K562 (cell line): ENCODE measurements at regions not wholly inside any gene's neighbourhood (a gene's known extent, or its start where the extent isn't known, plus 50 kb on each side); places are given as distances from the start of the nearest gene placed in this dataset.

Experiments used
- ATAC-seq: fragments of 200-7000 bp; cut with Tn5 transposase; 3 replicates; pipeline ENCODE4 v1.9.1; 2020; ENCODE audit warnings: moderate library complexity
- BruUV-seq: library from RNA; stranded (reverse); fragments of 400-500 nt; replicated peaks from 2 replicates; lab custom pipeline; 2021; lab: Mats Ljungman, UMichigan
- CTCF ChIA-PET: fragments of 300-600 bp; formaldehyde crosslinking; extraction: SDS; loops from one replicate; lab custom pipeline; 2021; ENCODE audit warnings: low intra/inter-chr PET ratio; lab: Yijun Ruan, JAX
- POLR2A ChIA-PET: fragments of 300-600, 350-650 bp; sonication (Branson Sonifier 250); formaldehyde crosslinking; extraction: SDS; loops from one replicate; lab custom pipeline; 2021; ENCODE audit warnings: antibody characterized with exemption, inconsistent platforms; lab: Yijun Ruan, JAX
- DNase-seq, 4 experiments: peaks; one replicate each; pipeline versions ENCODE4 v3.0.0 to v3.0.0-alpha.2; 2011 to 2018; ENCODE audit warnings: low spot score in 3 of 4, mixed read lengths in 3 of 4; ENCODE audit errors: extremely low read depth in 1 of 4
- FAIRE-seq: peaks from 2 replicates; lab custom pipeline; 2011; peaks lifted over from hg19 to GRCh38; lab: Jason Lieb, UNC
- H2AFZ ChIP-seq: 2 replicates; pipeline ENCODE4 v1.6.0; 2011; ENCODE audit warnings: low read depth, low read length, control low read depth, inconsistent platforms
- H3K27ac ChIP-seq: fragments of 200-600 bp; 3 replicates; pipeline ENCODE4 v1.8.0; 2011; ENCODE audit warnings: low read depth, mild to moderate bottlenecking, control low read depth, inconsistent platforms, low read length, moderate library complexity, mixed read lengths; ENCODE audit errors: extremely low read depth
- H3K27me3 ChIP-seq, 2 experiments: fragments of 300-600 bp in 1 of 2; 2 replicates in 1 of 2; 3 replicates in 1 of 2; pipeline versions ENCODE4 v1.6.0 to v1.8.0; 2011; ENCODE audit warnings: inconsistent platforms in 2 of 2, low read length in 2 of 2, mild to moderate bottlenecking in 1 of 2, mixed read lengths in 1 of 2, moderate library complexity in 1 of 2; ENCODE audit not compliant: control insufficient read depth in 2 of 2, insufficient read depth in 2 of 2
- H3K36me3 ChIP-seq: fragments of 300-600 bp; 3 replicates; pipeline ENCODE4 v1.8.0; 2011; ENCODE audit warnings: mild to moderate bottlenecking, low read length, inconsistent platforms; ENCODE audit not compliant: control insufficient read depth, insufficient read depth
- H3K4me1 ChIP-seq, 2 experiments: fragments of 200-600 bp in 1 of 2; replicated peaks in 1 of 2; 2 replicates in 1 of 2; 3 replicates in 1 of 2; pipeline versions ENCODE4 v1.5.1 to v1.8.0; 2011; ENCODE audit warnings: inconsistent platforms in 2 of 2, low read length in 2 of 2, mild to moderate bottlenecking in 1 of 2, mixed read lengths in 1 of 2, moderate library complexity in 1 of 2; ENCODE audit not compliant: control insufficient read depth in 2 of 2, insufficient read depth in 2 of 2
- H3K4me2 ChIP-seq: 2 replicates; pipeline ENCODE4 v1.6.1; 2011; ENCODE audit warnings: low read length, control low read depth, inconsistent platforms, mixed read lengths; ENCODE audit not compliant: insufficient read depth
- H3K4me3 ChIP-seq: fragments of 200-600 bp; sonication (generic), shearing (Covaris generic); 2 replicates; pipeline ENCODE4 v1.5.1; 2016; ENCODE audit warnings: control low read depth, inconsistent platforms
- H3K79me2 ChIP-seq: fragments of 200-600 bp; 3 replicates; pipeline ENCODE4 v1.8.0; 2011; ENCODE audit warnings: low read length, inconsistent platforms; ENCODE audit not compliant: control insufficient read depth, insufficient read depth
- H3K9ac ChIP-seq, 2 experiments: 2 replicates each; pipeline versions ENCODE4 v1.6.0 to v1.6.1; 2011; ENCODE audit warnings: low read depth in 2 of 2, low read length in 2 of 2, control low read depth in 1 of 2, inconsistent platforms in 1 of 2, mild to moderate bottlenecking in 1 of 2, mixed read lengths in 1 of 2; ENCODE audit not compliant: insufficient read depth in 1 of 2
- H3K9me1 ChIP-seq: one replicate; pipeline ENCODE4 v1.6.0; 2011; ENCODE audit warnings: inconsistent platforms, mild to moderate bottlenecking, low read length, moderate library complexity; ENCODE audit not compliant: control insufficient read depth, insufficient read depth
- H3K9me3 ChIP-seq: replicated peaks from 2 replicates; pipeline ENCODE4 v1.5.1; 2011; ENCODE audit warnings: low read depth, low read length, inconsistent platforms; ENCODE audit not compliant: control insufficient read depth, insufficient read depth
- H4K20me1 ChIP-seq: replicated peaks from 2 replicates; pipeline ENCODE4 v1.6.1; 2011; ENCODE audit warnings: low read length, inconsistent platforms, mixed read lengths; ENCODE audit not compliant: control insufficient read depth, insufficient read depth
- CHD4 ChIP-seq: fragments of 200-600 bp; sonication (generic); IDR thresholded peaks from 3 replicates; pipeline ENCODE4 v1.6.1; 2012; ENCODE audit warnings: low read depth, mild to moderate bottlenecking, mixed read lengths, low read length, inconsistent platforms; ENCODE audit not compliant: insufficient read depth, insufficient replicate concordance, poor library complexity, severe bottlenecking
- DMBX1 ChIP-seq: fragments of 250-450 bp; sonication (Bioruptor Pico); IDR thresholded peaks from 2 replicates; pipeline ENCODE4 v1.8.0; 2022; ENCODE audit warnings: inconsistent platforms, mild to moderate bottlenecking, moderate library complexity, borderline replicate concordance
- ELK3 ChIP-seq: fragments of 450-650 bp; formaldehyde crosslinking; IDR thresholded peaks from 2 replicates; pipeline ENCODE4 v1.4.0; 2020; ENCODE audit warnings: mild to moderate bottlenecking
- EP400 ChIP-seq: fragments of 450-650 bp; IDR thresholded peaks from 2 replicates; pipeline ENCODE4 v1.6.1; 2017; ENCODE audit warnings: antibody characterized with exemption, mild to moderate bottlenecking, moderate library complexity
- HDAC3 ChIP-seq: fragments of 450-650 bp; IDR thresholded peaks from 2 replicates; pipeline ENCODE4 v1.6.1; 2018; ENCODE audit warnings: borderline replicate concordance, mild to moderate bottlenecking, moderate library complexity; ENCODE audit not compliant: partially characterized antibody
- KLF10 ChIP-seq: fragments of 250-450 bp; sonication (Bioruptor Pico); IDR thresholded peaks from 2 replicates; pipeline ENCODE4 v1.6.1; 2021; ENCODE audit warnings: matching md5 sums
- MAFF ChIP-seq: IDR thresholded peaks from 2 replicates; pipeline ENCODE4 v1.6.1; 2012; ENCODE audit warnings: low read length, improper control_type of control experiment
- NCOA6 ChIP-seq: fragments of 450-650 bp; IDR thresholded peaks from 2 replicates; pipeline ENCODE4 v1.6.1; 2017; ENCODE audit warnings: mild to moderate bottlenecking
- NFE2 ChIP-seq: IDR thresholded peaks from 2 replicates; pipeline ENCODE4 v1.6.1; 2014; ENCODE audit warnings: antibody characterized with exemption, low read depth
- RAD21 ChIP-seq, 2 experiments: fragments of 250-450 bp in 1 of 2; fragments of 450-650 bp in 1 of 2; sonication (Bioruptor Pico) in 1 of 2; formaldehyde crosslinking in 1 of 2; IDR thresholded peaks in 1 of 2; conservative IDR thresholded peaks in 1 of 2; 2 replicates each; pipeline versions ENCODE4 v1.4.0 to v1.8.0; 2020 to 2022; ENCODE audit warnings: mild to moderate bottlenecking in 2 of 2, moderate library complexity in 1 of 2
- SP1 ChIP-seq: sonication (generic); formaldehyde crosslinking; IDR thresholded peaks from 2 replicates; pipeline ENCODE4 v1.8.1; 2022; ENCODE audit warnings: mild to moderate bottlenecking, missing genetic modification reagents
- ZFP36 ChIP-seq: fragments of 150-350 bp; IDR thresholded peaks from 2 replicates; pipeline ENCODE4 v1.6.1; 2018; ENCODE audit warnings: low read length, low read depth; ENCODE audit not compliant: partially characterized antibody
- WGBS: fragments of 100-300 bp; shearing (Covaris generic); methylation state at CpG from one replicate; pipeline ENCODE4 v1.1.6; 2016; ENCODE audit warnings: low coverage, mixed read lengths; ENCODE audit not compliant: insufficient coverage; ENCODE audit errors: missing lambda C conversion rate; 5-methylcytosine and 5-hydroxymethylcytosine counted together
- in situ Hi-C: fragments of 300-500 bp; cut with MboI; formaldehyde crosslinking; loops from 4 replicates; pipeline ENCODE4 v1.15.0; 2018; ENCODE audit warnings: inconsistent platforms, mixed read lengths
- intact Hi-C: fragments of 100-400 bp; cut with micrococcal nuclease; formaldehyde crosslinking; loops from 2 replicates; pipeline ENCODE4 v1.14.2; 2022
- TF ChIP-seq, protein P1 (sequence below): fragments of 250-450 bp; sonication (Bioruptor Pico); IDR thresholded peaks from 2 replicates; pipeline ENCODE4 v1.5.0; 2020; ENCODE audit warnings: mild to moderate bottlenecking, borderline replicate concordance
- TF ChIP-seq, protein P2 (sequence below): fragments of 450-650 bp; IDR thresholded peaks from 2 replicates; pipeline ENCODE4 v1.6.1; 2017; ENCODE audit warnings: antibody characterized with exemption, mild to moderate bottlenecking

DNA sequence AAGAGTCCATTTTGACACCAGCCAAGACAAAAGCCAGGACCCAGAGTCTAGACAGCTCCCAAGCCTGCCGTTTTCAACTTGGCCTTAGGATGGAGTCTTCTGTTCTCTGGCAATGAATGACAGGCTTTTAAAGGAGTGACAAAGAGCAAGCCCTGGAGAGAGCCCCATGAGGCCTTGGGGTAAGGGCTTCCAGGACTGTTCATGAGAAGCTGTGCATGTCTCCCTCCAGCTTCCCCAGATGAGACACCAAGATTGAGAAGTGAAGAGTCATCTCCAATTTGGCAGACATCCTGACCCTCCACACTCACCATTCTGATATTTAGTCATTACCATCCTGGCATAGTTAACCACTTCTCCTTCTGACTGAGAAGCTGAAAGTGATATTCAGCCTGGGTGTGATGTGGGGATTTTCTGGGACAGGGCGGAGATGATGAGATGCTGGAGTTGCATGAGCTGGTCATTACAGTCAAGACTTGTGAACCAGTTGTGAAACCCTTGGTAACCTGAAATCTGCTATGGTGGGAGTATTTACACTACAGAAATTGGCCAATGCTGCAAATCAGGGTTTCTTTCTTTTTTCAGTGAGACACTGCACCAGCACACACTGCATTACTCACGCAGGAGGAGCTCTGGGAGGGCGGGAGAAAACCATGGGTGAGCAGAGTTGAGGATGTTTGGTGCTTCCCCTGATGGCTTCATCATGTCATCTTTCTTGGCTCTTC, 77.8 kb downstream of the VCPKMT start:
- DNase-seq (peak in 2 of 4 experiments; percentile 48 to 63), FAIRE-seq (peak; percentile 85), ATAC-seq (peak; percentile 89)
- H3K9me3 ChIP-seq: 0 out of 2 replicates have a peak, but pooled peaks cover 2% of the 10 kb centered on the region
- no peak overlapping the region for H3K4me3 ChIP-seq
- no peaks in the 10 kb centered on the region for H3K36me3 ChIP-seq
- no peaks in the 10 kb centered on the region for H3K9me1 ChIP-seq
- no peak overlapping the region for H3K9ac ChIP-seq
- peak overlapping the region; percentile 57 for H2AFZ ChIP-seq
- intact Hi-C loops: loop anchor here (2.0 kb wide), 1 partner anchor 64 kb away; no protein-coding TSS in a partner anchor
- POLR2A ChIA-PET: interaction anchor here (0.6 to 1.2 kb wide), 3 partner anchors 11 to 176 kb away, joined by 3 to 4 read pairs (median 3); no protein-coding TSS in a partner anchor
- H3K79me2 ChIP-seq: no peaks in the 10 kb centered on the region
- peaks cover 9 to 25% of the 10 kb centered on the region in 2 experiments for H3K4me1 ChIP-seq
- BruUV-seq: no TSS peak
- no peak overlapping the region; the same call in 1 of the 2 replicates for H3K4me2 ChIP-seq
- H3K27me3 ChIP-seq: no peaks in the 10 kb centered on the region
- H4K20me1 ChIP-seq: no peaks in the 10 kb centered on the region
- H3K27ac ChIP-seq: peak overlapping the region; percentile 33; the same call in 2 of the 3 replicates
- WGBS: 37% methylated on average over 4 of the region's 4 CpGs
- CTCF ChIA-PET: no interaction called here
- in situ Hi-C loops: no loop called here
- TF ChIP-seq EP400: 0 out of 2 replicates have a peak, but pooled peaks have one; percentile 33
- no peak for TF ChIP-seq ELK3 (CRISPR knock-in tag)
- TF ChIP-seq SP1 (CRISPR knock-in tag): no peak
- TF ChIP-seq, protein P1, sequence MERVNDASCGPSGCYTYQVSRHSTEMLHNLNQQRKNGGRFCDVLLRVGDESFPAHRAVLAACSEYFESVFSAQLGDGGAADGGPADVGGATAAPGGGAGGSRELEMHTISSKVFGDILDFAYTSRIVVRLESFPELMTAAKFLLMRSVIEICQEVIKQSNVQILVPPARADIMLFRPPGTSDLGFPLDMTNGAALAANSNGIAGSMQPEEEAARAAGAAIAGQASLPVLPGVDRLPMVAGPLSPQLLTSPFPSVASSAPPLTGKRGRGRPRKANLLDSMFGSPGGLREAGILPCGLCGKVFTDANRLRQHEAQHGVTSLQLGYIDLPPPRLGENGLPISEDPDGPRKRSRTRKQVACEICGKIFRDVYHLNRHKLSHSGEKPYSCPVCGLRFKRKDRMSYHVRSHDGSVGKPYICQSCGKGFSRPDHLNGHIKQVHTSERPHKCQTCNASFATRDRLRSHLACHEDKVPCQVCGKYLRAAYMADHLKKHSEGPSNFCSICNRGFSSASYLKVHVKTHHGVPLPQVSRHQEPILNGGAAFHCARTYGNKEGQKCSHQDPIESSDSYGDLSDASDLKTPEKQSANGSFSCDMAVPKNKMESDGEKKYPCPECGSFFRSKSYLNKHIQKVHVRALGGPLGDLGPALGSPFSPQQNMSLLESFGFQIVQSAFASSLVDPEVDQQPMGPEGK (CRISPR knock-in tag): no peak
- TF ChIP-seq DMBX1 (CRISPR knock-in tag): 0 out of 2 replicates have a peak, but pooled peaks have one; percentile 4
- peak; percentile 2 for TF ChIP-seq ZFP36
- no peak for TF ChIP-seq KLF10
- TF ChIP-seq NCOA6: no peak
- peak; percentile 24; the same call in 1 of the 2 replicates for TF ChIP-seq MAFF
- no peak for TF ChIP-seq CHD4
- TF ChIP-seq NFE2: peak; percentile 52
- peak; percentile 45 to 57 for TF ChIP-seq RAD21 (CRISPR knock-in tag; conservative IDR thresholded peaks at IDR 0.05 in 1 of 2, IDR thresholded peaks at IDR 0.05 in 1 of 2)
- TF ChIP-seq HDAC3: no peak
- TF ChIP-seq, protein P2, sequence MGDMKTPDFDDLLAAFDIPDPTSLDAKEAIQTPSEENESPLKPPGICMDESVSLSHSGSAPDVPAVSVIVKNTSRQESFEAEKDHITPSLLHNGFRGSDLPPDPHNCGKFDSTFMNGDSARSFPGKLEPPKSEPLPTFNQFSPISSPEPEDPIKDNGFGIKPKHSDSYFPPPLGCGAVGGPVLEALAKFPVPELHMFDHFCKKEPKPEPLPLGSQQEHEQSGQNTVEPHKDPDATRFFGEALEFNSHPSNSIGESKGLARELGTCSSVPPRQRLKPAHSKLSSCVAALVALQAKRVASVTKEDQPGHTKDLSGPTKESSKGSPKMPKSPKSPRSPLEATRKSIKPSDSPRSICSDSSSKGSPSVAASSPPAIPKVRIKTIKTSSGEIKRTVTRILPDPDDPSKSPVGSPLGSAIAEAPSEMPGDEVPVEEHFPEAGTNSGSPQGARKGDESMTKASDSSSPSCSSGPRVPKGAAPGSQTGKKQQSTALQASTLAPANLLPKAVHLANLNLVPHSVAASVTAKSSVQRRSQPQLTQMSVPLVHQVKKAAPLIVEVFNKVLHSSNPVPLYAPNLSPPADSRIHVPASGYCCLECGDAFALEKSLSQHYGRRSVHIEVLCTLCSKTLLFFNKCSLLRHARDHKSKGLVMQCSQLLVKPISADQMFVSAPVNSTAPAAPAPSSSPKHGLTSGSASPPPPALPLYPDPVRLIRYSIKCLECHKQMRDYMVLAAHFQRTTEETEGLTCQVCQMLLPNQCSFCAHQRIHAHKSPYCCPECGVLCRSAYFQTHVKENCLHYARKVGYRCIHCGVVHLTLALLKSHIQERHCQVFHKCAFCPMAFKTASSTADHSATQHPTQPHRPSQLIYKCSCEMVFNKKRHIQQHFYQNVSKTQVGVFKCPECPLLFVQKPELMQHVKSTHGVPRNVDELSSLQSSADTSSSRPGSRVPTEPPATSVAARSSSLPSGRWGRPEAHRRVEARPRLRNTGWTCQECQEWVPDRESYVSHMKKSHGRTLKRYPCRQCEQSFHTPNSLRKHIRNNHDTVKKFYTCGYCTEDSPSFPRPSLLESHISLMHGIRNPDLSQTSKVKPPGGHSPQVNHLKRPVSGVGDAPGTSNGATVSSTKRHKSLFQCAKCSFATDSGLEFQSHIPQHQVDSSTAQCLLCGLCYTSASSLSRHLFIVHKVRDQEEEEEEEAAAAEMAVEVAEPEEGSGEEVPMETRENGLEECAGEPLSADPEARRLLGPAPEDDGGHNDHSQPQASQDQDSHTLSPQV: peak; percentile 46; the same call in 1 of the 2 replicates
